ENCODE measurements at regions not wholly inside any gene's neighbourhood (a gene's known extent, or its start where the extent isn't known, plus 50 kb on each side); places are given as distances from the start of the nearest gene placed in this dataset.
"Not testable (repeated sequence)": the region's sequence is repeated elsewhere in the genome, so short reads cannot be mapped to it uniquely, and the experiment has no call there.

DNA sequence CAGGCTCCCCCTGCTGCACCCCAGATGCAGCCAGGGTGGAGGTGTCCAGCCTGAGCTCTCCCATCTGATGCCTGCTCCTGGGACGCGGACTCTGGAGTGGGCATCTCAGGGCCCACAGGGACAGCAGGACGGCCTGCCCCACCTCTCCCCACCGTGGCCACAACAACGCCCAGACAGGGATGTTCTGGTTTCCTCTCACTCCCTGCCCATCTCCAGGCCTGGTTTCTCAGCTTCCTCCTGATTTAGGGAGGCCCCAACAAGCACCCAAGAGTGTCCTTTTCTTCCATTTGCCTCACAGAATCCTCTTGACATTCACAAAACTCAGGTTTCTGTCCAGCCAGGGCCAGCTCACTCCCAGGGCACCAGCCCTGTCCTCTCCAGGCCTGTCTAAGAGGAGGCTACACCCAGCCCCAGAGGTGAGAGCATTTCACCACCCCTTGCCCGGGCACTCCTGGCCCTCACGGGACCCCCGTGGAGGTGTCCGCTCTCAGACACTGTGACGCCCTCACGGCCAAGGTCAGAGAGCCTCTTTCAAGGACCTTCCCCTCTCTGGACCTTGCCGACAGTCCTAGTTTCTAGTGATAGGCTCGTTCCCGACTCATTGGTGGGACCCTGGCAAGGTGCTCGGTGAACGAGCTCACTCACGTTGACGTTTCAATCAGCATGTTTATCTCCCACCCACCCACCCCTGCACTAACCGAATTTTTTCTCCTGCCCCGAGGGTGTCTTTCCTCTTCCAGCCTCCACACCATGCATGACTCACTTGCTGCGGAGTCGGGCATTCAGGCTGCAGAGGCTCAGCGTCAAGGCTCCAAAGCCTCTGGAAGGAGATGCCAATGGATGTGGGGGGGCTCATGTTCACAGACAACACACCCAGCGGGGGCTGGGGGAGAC is 62.0 kb upstream of the UNC5A start:
- DNase-seq, result no peak

DNA sequence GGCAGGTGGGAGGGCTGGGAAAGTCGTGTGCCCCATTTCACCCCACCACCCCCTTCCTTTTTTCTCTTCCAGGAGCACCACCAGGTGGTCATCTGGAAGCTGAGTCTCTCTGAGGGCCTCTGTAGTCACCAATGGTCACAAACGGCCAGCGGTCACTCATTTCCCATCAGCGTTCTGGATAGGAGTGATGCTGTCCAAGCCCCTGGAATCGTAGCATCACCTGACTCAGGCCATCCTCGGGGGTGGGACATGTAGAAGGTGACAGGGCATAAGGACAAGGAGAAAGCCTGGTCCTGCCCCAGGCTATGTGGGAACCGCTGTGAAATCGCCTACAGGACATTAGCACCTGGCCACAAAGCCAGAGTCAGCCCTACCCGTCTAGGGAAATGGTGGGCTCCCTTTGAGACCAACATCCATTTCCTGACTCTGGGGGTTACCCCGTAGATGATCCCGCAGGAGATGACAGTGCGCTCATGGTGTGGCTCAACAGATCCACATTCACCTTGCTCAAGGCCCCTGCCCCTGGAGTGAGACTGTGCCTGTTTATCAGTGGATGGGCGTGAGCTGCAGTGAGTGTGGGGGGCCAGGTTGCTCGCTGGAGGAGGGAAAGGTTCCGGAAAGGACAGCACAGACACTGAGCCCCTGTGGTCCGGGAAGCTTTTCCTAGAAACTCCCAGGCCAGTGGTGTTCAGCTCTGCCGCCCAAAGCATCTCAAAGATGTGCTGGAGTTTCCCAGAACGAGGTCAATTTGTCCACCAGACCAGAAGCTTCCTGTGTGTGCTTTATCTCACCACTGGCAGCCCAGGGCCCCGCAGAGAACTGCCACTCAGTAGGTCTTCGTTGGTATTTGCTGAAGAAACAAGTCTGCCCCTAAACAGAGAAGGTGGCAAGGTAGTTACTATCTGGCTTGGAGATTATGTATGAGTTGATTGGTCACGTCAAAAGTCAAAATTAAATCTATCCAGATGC is 61.1 kb upstream of the UNC5A start:
- no peak for DNase-seq

DNA sequence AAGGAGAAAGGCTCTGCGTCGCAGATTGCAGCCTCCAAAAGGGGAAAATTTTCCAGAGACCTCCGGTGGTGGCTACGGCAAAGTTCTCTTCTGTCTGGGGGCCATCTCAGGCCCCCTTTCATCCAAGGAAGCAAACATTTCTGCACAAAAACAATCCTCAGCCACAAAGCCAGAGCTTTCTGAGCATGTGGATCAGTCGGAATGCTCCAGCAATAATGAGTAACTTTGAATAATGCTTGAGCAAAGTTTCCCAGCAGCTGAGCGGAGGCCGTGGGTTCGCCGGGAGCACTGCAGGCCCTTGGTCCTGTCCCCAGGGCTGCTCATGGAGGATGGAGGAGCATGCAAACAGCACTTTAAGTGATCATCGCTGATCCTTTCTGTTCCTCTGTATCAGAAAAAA is 60.2 kb upstream of the UNC5A start:
- DNase-seq, result no peak

DNA sequence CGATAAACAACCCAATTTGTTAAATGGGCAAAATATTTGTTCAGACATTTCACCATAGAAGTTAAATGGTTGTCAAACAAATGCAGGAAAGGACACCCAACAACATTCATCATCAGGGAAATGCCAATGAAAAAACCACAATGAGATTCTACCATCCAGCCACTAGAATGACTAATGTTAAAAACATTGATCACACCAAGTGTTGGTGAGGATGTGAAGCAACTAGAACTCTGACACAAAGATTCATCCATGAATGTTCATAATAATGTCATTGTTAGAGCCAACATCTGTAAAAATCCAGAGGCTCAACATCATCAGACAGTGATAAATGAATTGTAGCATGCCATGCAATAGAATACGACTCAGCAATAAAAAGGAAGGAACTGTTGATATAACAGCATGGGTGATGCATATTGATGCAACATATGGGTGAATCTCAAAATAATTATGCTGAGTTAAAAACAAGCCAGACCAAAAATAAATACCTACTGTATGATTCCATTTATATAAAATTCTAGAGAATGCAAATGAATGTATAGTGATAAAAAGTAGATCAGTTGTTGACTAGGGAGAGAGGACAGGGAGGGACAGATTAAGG is 55.9 kb upstream of the UNC5A start:
- DNase-seq, result no peak

DNA sequence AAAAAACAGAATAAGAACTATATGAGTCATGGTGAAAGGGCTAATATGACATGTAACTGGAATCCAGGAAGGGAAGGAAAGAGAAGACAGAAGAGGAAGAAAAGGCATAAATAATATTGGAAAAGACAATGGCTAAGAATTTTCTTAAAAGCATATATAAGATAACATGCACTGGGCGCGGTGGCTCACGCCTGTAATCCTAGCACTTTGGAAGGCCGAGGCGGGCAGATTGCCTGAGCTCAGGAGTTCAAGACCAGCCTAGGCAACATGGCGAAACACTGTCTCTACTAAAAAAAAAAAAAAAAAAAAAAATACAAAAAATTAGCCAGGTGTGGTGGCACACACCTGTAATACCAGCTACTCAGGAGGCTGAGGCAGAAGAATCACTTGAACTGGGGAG is 54.8 kb upstream of the UNC5A start:
- DNase-seq, result not testable (repeated sequence)

DNA sequence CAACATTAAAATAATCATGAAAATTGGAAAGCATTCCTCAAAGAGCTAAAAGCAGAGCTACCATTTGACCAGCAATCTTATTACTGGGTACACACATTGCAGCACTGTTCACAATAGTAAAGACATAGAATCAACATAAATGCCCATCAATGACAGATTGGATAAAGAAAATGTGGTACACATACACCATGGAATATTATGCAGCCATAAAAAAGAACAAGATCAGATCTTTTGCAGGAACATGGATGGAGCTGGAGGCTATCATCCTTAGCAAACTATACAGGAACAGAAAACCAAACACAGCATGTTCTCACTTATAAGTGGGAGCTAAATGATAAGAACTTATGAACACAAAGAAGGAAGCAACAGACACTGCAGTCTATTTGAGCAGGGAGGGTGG is 52.8 kb upstream of the UNC5A start:
- DNase-seq, result not testable (repeated sequence)

Measured in C1 segment of cervical spinal cord (tissue), 14 donors.